HG03025 (cell line): ENCODE measurements at regions not wholly inside any gene's neighbourhood (a gene's known extent, or its start where the extent isn't known, plus 50 kb on each side); places are given as distances from the start of the nearest gene placed in this dataset.
"Not testable (repeated sequence)": the region's sequence is repeated elsewhere in the genome, so short reads cannot be mapped to it uniquely, and the experiment has no call there.

Experiments
- ATAC-seq: cut with Tn5 transposase; IDR thresholded peaks from one replicate; pipeline ENCODE4 v1.9.1; 2021; ENCODE audit warnings: mild to moderate bottlenecking, moderate library complexity; ENCODE audit not compliant: unreplicated experiment, low FRiP score

- ATAC-seq: no peak
Measured at GRCh38 chr13:60811581-60811980, 414.6 kb downstream of the TDRD3 start.

- not testable (repeated sequence) for ATAC-seq
Measured at GRCh38 chr13:60805640-60806039, 408.6 kb downstream of the TDRD3 start.

- no peak for ATAC-seq
Measured at GRCh38 chr13:60798503-60798902, 401.5 kb downstream of the TDRD3 start.

- no peak for ATAC-seq
Measured at GRCh38 chr13:60797112-60797511, 400.1 kb downstream of the TDRD3 start.

GRCh38 chr13:60794751-60795150 is 397.7 kb downstream of the TDRD3 start:
- no peak for ATAC-seq

- no peak for ATAC-seq
Measured at GRCh38 chr13:60790620-60791019, 393.6 kb downstream of the TDRD3 start.

GRCh38 chr13:60788156-60788829 is 391.3 kb downstream of the TDRD3 start:
- no peak for ATAC-seq

GRCh38 chr13:60787083-60787482 is 390.1 kb downstream of the TDRD3 start:
- ATAC-seq: no peak

GRCh38 chr13:60772726-60773125 is 375.7 kb downstream of the TDRD3 start:
- no peak for ATAC-seq

- no peak for ATAC-seq
Measured at GRCh38 chr13:60765700-60766411, 368.8 kb downstream of the TDRD3 start.

- no peak for ATAC-seq
Measured at GRCh38 chr13:60759499-60759898, 362.5 kb downstream of the TDRD3 start.

- no peak for ATAC-seq
Measured at GRCh38 chr13:60758637-60759036, 361.6 kb downstream of the TDRD3 start.

- ATAC-seq: no peak
Measured at GRCh38 chr13:60757501-60758215, 360.6 kb downstream of the TDRD3 start.

GRCh38 chr13:60756306-60756705 is 359.3 kb downstream of the TDRD3 start:
- ATAC-seq: no peak

- no peak for ATAC-seq
Measured at GRCh38 chr13:60755380-60756163, 358.6 kb downstream of the TDRD3 start.

- ATAC-seq: no peak
Measured at GRCh38 chr13:60754211-60755090, 357.4 kb downstream of the TDRD3 start.

GRCh38 chr13:60753641-60754040 is 356.6 kb downstream of the TDRD3 start:
- ATAC-seq: no peak

GRCh38 chr13:60745343-60745742 is 348.3 kb downstream of the TDRD3 start:
- no peak for ATAC-seq

- no peak for ATAC-seq
Measured at GRCh38 chr13:60733933-60734332, 336.9 kb downstream of the TDRD3 start.

- no peak for ATAC-seq
Measured at GRCh38 chr13:60727140-60727539, 330.1 kb downstream of the TDRD3 start.
